SK-N-MC (cell line): ENCODE measurements at regions not wholly inside any gene's neighbourhood (a gene's known extent, or its start where the extent isn't known, plus 50 kb on each side); places are given as distances from the start of the nearest gene placed in this dataset.
A peak's percentile ranks its signal among the peaks of the same experiment; 100 is the strongest.

Experiments
- DNase-seq: peaks from one replicate; pipeline ENCODE4 v3.0.0-alpha.2; 2011; ENCODE audit warnings: low read depth, low spot score
- H3K27ac ChIP-seq: fragments of 200-600 bp; sonication (generic); 2 replicates; pipeline ENCODE4 v1.5.1; 2016; ENCODE audit warnings: mixed run types
- H3K36me3 ChIP-seq: fragments of 200-600 bp; sonication (generic); 2 replicates; pipeline ENCODE4 v1.6.1; 2017; ENCODE audit warnings: antibody characterized with exemption, low read length, mixed read lengths; ENCODE audit not compliant: insufficient read depth
- H3K4me3 ChIP-seq: fragments of 200-600 bp; sonication (generic); 2 replicates; pipeline ENCODE4 v1.5.1; 2016
- H3K9ac ChIP-seq: fragments of 200-600 bp; sonication (generic); 2 replicates; pipeline ENCODE4 v1.8.0; 2017; ENCODE audit warnings: mixed run types, mixed read lengths; ENCODE audit not compliant: insufficient read length
- H3K9me3 ChIP-seq: fragments of 200-600 bp; sonication (generic); 2 replicates; pipeline ENCODE4 v1.6.1; 2017; ENCODE audit warnings: low read depth, mild to moderate bottlenecking, antibody characterized with exemption, low read length, moderate library complexity, mixed read lengths
- EZH2 ChIP-seq: fragments of 200-600 bp; sonication (generic); IDR thresholded peaks from one replicate; pipeline ENCODE4 v1.6.1; 2017; ENCODE audit warnings: antibody characterized with exemption
- FOXP2 ChIP-seq: optimal IDR thresholded peaks from 2 replicates; pipeline ENCODE3; 2011; ENCODE audit warnings: mild to moderate bottlenecking, moderate library complexity; ENCODE audit not compliant: insufficient read depth; ENCODE audit errors: extremely low read length, control extremely low read depth
- POLR2AphosphoS5 ChIP-seq: IDR thresholded peaks from 2 replicates; pipeline ENCODE4 v1.6.1; 2012; ENCODE audit warnings: mild to moderate bottlenecking, low read depth, low read length, borderline replicate concordance

GRCh38 chr3:116767726-116768125 is 58.1 kb downstream of the TUSC7 start:
- H3K36me3 ChIP-seq, result no peaks in the 10 kb centered on the region
- H3K27ac ChIP-seq, result no peak overlapping the region
- no peak overlapping the region for H3K9ac ChIP-seq
- no peak overlapping the region for H3K4me3 ChIP-seq
- no peak for TF ChIP-seq FOXP2
- no peak for TF ChIP-seq EZH2
- TF ChIP-seq POLR2AphosphoS5, result no peak
- H3K9me3 ChIP-seq, result no peaks in the 10 kb centered on the region
- no peak for DNase-seq

GRCh38 chr3:116770815-116771450 is 61.4 kb downstream of the TUSC7 start:
- Histone ChIP-seq H3K9ac (no peak overlapping the region), H3K4me3 (no peak overlapping the region), H3K9me3 (no peaks in the 10 kb centered on the region), H3K36me3 (no peaks in the 10 kb centered on the region), H3K27ac (no peak overlapping the region)
- TF ChIP-seq FOXP2 (peak; percentile 20), POLR2AphosphoS5 (no peak)
- peak; percentile 89 for DNase-seq

GRCh38 chr3:116776880-116777785 is 67.6 kb downstream of the TUSC7 start:
- no peak overlapping the region for H3K27ac ChIP-seq
- H3K9me3 ChIP-seq, result no peaks in the 10 kb centered on the region
- H3K4me3 ChIP-seq, result no peak overlapping the region
- TF ChIP-seq EZH2, result no peak
- no peaks in the 10 kb centered on the region for H3K36me3 ChIP-seq
- DNase-seq, result no peak
- H3K9ac ChIP-seq, result no peak overlapping the region

DNA sequence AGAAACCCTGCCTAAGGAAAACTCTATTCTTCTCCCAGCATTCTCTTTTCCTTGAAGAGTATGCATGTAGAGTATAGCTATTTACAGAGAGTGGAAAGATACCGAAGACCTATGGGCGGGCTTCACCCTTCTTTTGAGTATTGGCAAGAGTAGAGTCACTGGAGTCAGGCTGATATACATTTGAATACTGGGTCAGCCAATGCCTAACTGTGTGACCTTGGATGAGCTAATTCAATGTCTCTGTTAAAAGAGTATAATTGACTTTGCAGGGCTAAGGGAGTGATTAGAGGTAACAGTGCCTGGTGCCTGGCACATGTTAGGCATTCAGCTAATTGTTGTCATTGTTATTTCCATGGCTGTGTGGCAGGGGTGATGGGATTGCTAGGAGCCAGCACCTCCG is 75.6 kb downstream of the TUSC7 start:
- Histone ChIP-seq H3K27ac (no peak overlapping the region), H3K4me3 (no peak overlapping the region), H3K9ac (no peak overlapping the region), H3K9me3 (no peaks in the 10 kb centered on the region), H3K36me3 (no peaks in the 10 kb centered on the region)
- TF ChIP-seq POLR2AphosphoS5 (no peak), FOXP2 (no peak), EZH2 (no peak)
- no peak for DNase-seq

GRCh38 chr3:116802651-116803050 is 93.1 kb downstream of the TUSC7 start:
- TF ChIP-seq POLR2AphosphoS5, result no peak
- no peak for TF ChIP-seq FOXP2
- no peak for TF ChIP-seq EZH2
- no peak overlapping the region for H3K4me3 ChIP-seq
- H3K36me3 ChIP-seq, result no peaks in the 10 kb centered on the region
- no peaks in the 10 kb centered on the region for H3K9me3 ChIP-seq
- H3K27ac ChIP-seq, result no peak overlapping the region
- no peak overlapping the region for H3K9ac ChIP-seq
- no peak for DNase-seq

GRCh38 chr3:116806351-116806750 is 96.8 kb downstream of the TUSC7 start:
- Histone ChIP-seq H3K4me3 (peak overlapping the region; percentile 3; the same call in 1 of the 2 replicates), H3K36me3 (no peaks in the 10 kb centered on the region), H3K9me3 (no peaks in the 10 kb centered on the region), H3K27ac (peak overlapping the region; percentile 29; the same call in 1 of the 2 replicates), H3K9ac (no peak overlapping the region)
- peak; percentile 70 for DNase-seq
- TF ChIP-seq POLR2AphosphoS5 (peak; percentile 61; the same call in 1 of the 2 replicates), EZH2 (no peak)

GRCh38 chr3:116808725-116809124 is 99.1 kb downstream of the TUSC7 start:
- no peak for DNase-seq
- Histone ChIP-seq H3K9ac (no peak overlapping the region), H3K9me3 (no peaks in the 10 kb centered on the region), H3K4me3 (no peak overlapping the region), H3K36me3 (no peaks in the 10 kb centered on the region), H3K27ac (peak overlapping the region; percentile 37; the same call in 1 of the 2 replicates)
- TF ChIP-seq EZH2, result no peak
- TF ChIP-seq FOXP2, result no peak
- TF ChIP-seq POLR2AphosphoS5, result no peak

- TF ChIP-seq EZH2, result no peak
- TF ChIP-seq POLR2AphosphoS5, result no peak
- TF ChIP-seq FOXP2, result no peak
- H3K36me3 ChIP-seq, result no peaks in the 10 kb centered on the region
- no peak overlapping the region for H3K9ac ChIP-seq
- H3K9me3 ChIP-seq, result no peaks in the 10 kb centered on the region
- DNase-seq, result no peak
- H3K27ac ChIP-seq, result peak overlapping the region; percentile 37; the same call in 1 of the 2 replicates
- no peak overlapping the region for H3K4me3 ChIP-seq
Measured at GRCh38 chr3:116809208-116809607, 99.6 kb downstream of the TUSC7 start.

GRCh38 chr3:116811754-116812153 is 102.2 kb downstream of the TUSC7 start:
- Histone ChIP-seq H3K4me3 (no peak overlapping the region), H3K9ac (no peak overlapping the region), H3K27ac (no peak overlapping the region), H3K36me3 (no peaks in the 10 kb centered on the region), H3K9me3 (no peaks in the 10 kb centered on the region)
- no peak for DNase-seq
- TF ChIP-seq FOXP2 (no peak), EZH2 (no peak), POLR2AphosphoS5 (no peak)
